OCI-LY7 (cell line): ENCODE measurements at regions not wholly inside any gene's neighbourhood (a gene's known extent, or its start where the extent isn't known, plus 50 kb on each side); places are given as distances from the start of the nearest gene placed in this dataset.

Experiments
- BruUV-seq: library from RNA; stranded (reverse); fragments of 400-500 nt; replicated peaks from 2 replicates; lab custom pipeline; 2021; lab: Mats Ljungman, UMichigan
- CTCF ChIA-PET: fragments of 300-600 bp; sonication (Branson Sonifier 250); formaldehyde crosslinking; loops from one replicate; lab custom pipeline; 2022; ENCODE audit warnings: antibody characterized with exemption; ENCODE audit not compliant: unreplicated experiment; lab: Charles Lee
- POLR2A ChIA-PET: fragments of 300-600 bp; sonication (Branson Sonifier 250); formaldehyde crosslinking; loops from one replicate; lab custom pipeline; 2022; ENCODE audit warnings: antibody characterized with exemption; lab: Charles Lee
- DNase-seq: peaks from one replicate; pipeline ENCODE4 v3.0.0-alpha.2; 2015; ENCODE audit warnings: low spot score
- H2AFZ ChIP-seq: fragments of 200-600 bp; sonication (generic), shearing (Covaris generic); 2 replicates; pipeline ENCODE4 v1.6.1; 2014; ENCODE audit warnings: mild to moderate bottlenecking, antibody characterized with exemption, low read length, moderate library complexity
- H3K27ac ChIP-seq: fragments of 200-600 bp; sonication (generic); 2 replicates; pipeline ENCODE4 v1.5.1; 2014; ENCODE audit warnings: mixed run types, low read depth, mild to moderate bottlenecking, moderate library complexity, low read length, inconsistent platforms; ENCODE audit not compliant: poor library complexity, severe bottlenecking
- H3K36me3 ChIP-seq: fragments of 200-600 bp; sonication (generic); 2 replicates; pipeline ENCODE4 v1.6.1; 2014; ENCODE audit warnings: mild to moderate bottlenecking, antibody characterized with exemption, low read length, moderate library complexity, mixed read lengths; ENCODE audit not compliant: insufficient read depth
- H3K4me1 ChIP-seq: fragments of 200-600 bp; sonication (generic); 2 replicates; pipeline ENCODE4 v1.5.1; 2014; ENCODE audit warnings: mild to moderate bottlenecking, low read length; ENCODE audit not compliant: insufficient read depth, poor library complexity, severe bottlenecking
- H3K4me2 ChIP-seq: fragments of 200-600 bp; sonication (generic); 2 replicates; pipeline ENCODE4 v1.6.1; 2014; ENCODE audit warnings: mild to moderate bottlenecking, low read length
- H3K4me3 ChIP-seq: fragments of 200-600 bp; sonication (generic); 2 replicates; pipeline ENCODE4 v1.5.1; 2014; ENCODE audit warnings: mild to moderate bottlenecking, low read depth, low read length; ENCODE audit not compliant: poor library complexity, severe bottlenecking
- H3K79me2 ChIP-seq: fragments of 200-600 bp; sonication (generic); 2 replicates; pipeline ENCODE4 v1.6.1; 2016; ENCODE audit warnings: low read depth, mild to moderate bottlenecking, low read length, moderate library complexity, mixed read lengths; ENCODE audit not compliant: insufficient read depth
- H3K9me2 ChIP-seq: fragments of 200-600 bp; sonication (generic); 2 replicates; pipeline ENCODE4 v1.6.1; 2016; ENCODE audit warnings: mild to moderate bottlenecking, low read length, mixed read lengths; ENCODE audit not compliant: insufficient read depth
- H3K9me3 ChIP-seq: fragments of 200-600 bp; sonication (generic); 2 replicates; pipeline ENCODE4 v1.6.1; 2014; ENCODE audit warnings: mild to moderate bottlenecking, mixed run types, low read length, mixed read lengths
- H4K20me1 ChIP-seq: fragments of 200-600 bp; sonication (generic); 2 replicates; pipeline ENCODE4 v1.6.1; 2014; ENCODE audit warnings: mild to moderate bottlenecking, antibody characterized with exemption, low read length, moderate library complexity, mixed read lengths; ENCODE audit not compliant: insufficient read depth
- EZH2phosphoT487 ChIP-seq: fragments of 200-600 bp; sonication (generic); IDR thresholded peaks from 2 replicates; pipeline ENCODE4 v1.6.1; 2018; ENCODE audit warnings: low read depth, borderline replicate concordance, mild to moderate bottlenecking, mixed run types, antibody characterized with exemption, low read length, moderate library complexity, mixed read lengths
- intact Hi-C: fragments of 100-400 bp; cut with micrococcal nuclease; formaldehyde crosslinking; loops from one replicate; pipeline ENCODE4 v1.10.0; 2022; ENCODE audit not compliant: unreplicated experiment
- TF ChIP-seq, protein P1 (sequence below): fragments of 200-600 bp; sonication (generic); conservative IDR thresholded peaks from 2 replicates; pipeline ENCODE4 v1.5.1; 2014; ENCODE audit warnings: mild to moderate bottlenecking, antibody characterized with exemption, low read length, moderate library complexity, mixed read lengths

- intact Hi-C loops = no loop called here
- TF ChIP-seq, protein P1, sequence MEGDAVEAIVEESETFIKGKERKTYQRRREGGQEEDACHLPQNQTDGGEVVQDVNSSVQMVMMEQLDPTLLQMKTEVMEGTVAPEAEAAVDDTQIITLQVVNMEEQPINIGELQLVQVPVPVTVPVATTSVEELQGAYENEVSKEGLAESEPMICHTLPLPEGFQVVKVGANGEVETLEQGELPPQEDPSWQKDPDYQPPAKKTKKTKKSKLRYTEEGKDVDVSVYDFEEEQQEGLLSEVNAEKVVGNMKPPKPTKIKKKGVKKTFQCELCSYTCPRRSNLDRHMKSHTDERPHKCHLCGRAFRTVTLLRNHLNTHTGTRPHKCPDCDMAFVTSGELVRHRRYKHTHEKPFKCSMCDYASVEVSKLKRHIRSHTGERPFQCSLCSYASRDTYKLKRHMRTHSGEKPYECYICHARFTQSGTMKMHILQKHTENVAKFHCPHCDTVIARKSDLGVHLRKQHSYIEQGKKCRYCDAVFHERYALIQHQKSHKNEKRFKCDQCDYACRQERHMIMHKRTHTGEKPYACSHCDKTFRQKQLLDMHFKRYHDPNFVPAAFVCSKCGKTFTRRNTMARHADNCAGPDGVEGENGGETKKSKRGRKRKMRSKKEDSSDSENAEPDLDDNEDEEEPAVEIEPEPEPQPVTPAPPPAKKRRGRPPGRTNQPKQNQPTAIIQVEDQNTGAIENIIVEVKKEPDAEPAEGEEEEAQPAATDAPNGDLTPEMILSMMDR = no peak
- TF ChIP-seq EZH2phosphoT487 = no peak
- no peak for DNase-seq
- Histone ChIP-seq H3K27ac (no peak overlapping the region), H3K9me3 (no peaks in the 10 kb centered on the region), H2AFZ (no peak overlapping the region), H3K4me1 (no peaks in the 10 kb centered on the region), H3K9me2 (no peaks in the 10 kb centered on the region), H3K79me2 (no peaks in the 10 kb centered on the region), H4K20me1 (no peaks in the 10 kb centered on the region), H3K4me2 (no peak overlapping the region), H3K36me3 (no peaks in the 10 kb centered on the region), H3K4me3 (no peak overlapping the region)
- CTCF ChIA-PET = no interaction called here
- POLR2A ChIA-PET = no interaction called here
- no TSS peak for BruUV-seq
Observed at GRCh38 chr14:22188318-22188717, 400.7 kb downstream of the DAD1 start.

DNA sequence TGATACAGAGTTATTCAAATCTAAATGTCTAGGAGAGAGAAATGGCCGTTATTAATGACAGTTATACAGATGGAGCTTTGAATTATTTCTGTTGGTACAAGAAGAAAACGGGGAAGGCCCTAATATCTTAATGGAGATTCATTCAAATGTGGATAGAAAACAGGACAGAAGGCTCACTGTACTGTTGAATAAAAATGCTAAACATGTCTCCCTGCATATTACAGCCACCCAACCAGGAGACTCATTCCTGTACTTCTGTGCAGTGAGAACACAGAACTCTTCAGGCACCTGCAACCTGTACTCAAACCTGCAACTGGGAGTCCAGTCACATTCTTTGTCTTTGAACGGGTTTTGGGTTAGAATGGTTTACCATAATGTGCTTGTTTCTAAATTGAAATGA lies 403.2 kb downstream of the DAD1 start:
- no peaks in the 10 kb centered on the region for H3K79me2 ChIP-seq
- no peaks in the 10 kb centered on the region for H3K36me3 ChIP-seq
- TF ChIP-seq, protein P1 = no peak
- no peak for TF ChIP-seq EZH2phosphoT487
- CTCF ChIA-PET = no interaction called here
- H3K27ac ChIP-seq = no peak overlapping the region
- H4K20me1 ChIP-seq = no peaks in the 10 kb centered on the region
- no peaks in the 10 kb centered on the region for H3K9me2 ChIP-seq
- intact Hi-C loops = no loop called here
- H3K4me3 ChIP-seq = no peak overlapping the region
- H3K4me1 ChIP-seq = no peaks in the 10 kb centered on the region
- no peak overlapping the region for H2AFZ ChIP-seq
- no peak for DNase-seq
- no peak overlapping the region for H3K4me2 ChIP-seq
- POLR2A ChIA-PET = interaction anchor here (1.6 kb wide), 1 partner anchor 9 kb away, joined by 6 read pairs; no protein-coding TSS in a partner anchor
- no TSS peak for BruUV-seq
- H3K9me3 ChIP-seq = no peaks in the 10 kb centered on the region

GRCh38 chr14:22185191-22185590 lies 403.8 kb downstream of the DAD1 start:
- no peak overlapping the region for H2AFZ ChIP-seq
- H4K20me1 ChIP-seq = no peaks in the 10 kb centered on the region
- no peak overlapping the region for H3K27ac ChIP-seq
- no peak overlapping the region for H3K4me3 ChIP-seq
- intact Hi-C loops = no loop called here
- H3K4me2 ChIP-seq = no peak overlapping the region
- H3K9me2 ChIP-seq = no peaks in the 10 kb centered on the region
- TF ChIP-seq, protein P1 = peak; percentile 27; the same call in 1 of the 2 replicates
- no peak for TF ChIP-seq EZH2phosphoT487
- H3K4me1 ChIP-seq = no peaks in the 10 kb centered on the region
- POLR2A ChIA-PET = interaction anchor here (1.6 kb wide), 1 partner anchor 9 kb away, joined by 6 read pairs; no protein-coding TSS in a partner anchor
- BruUV-seq = no TSS peak
- CTCF ChIA-PET = no interaction called here
- H3K9me3 ChIP-seq = no peaks in the 10 kb centered on the region
- DNase-seq = peak; percentile 4
- H3K79me2 ChIP-seq = no peaks in the 10 kb centered on the region
- no peaks in the 10 kb centered on the region for H3K36me3 ChIP-seq
